Epithelial cell of esophagus (primary cell): ENCODE measurements at regions not wholly inside any gene's neighbourhood (a gene's known extent, or its start where the extent isn't known, plus 50 kb on each side); places are given as distances from the start of the nearest gene placed in this dataset.

Source experiments
- DNase-seq: peaks from one replicate; pipeline ENCODE4 v3.0.0; 2010; ENCODE audit warnings: low read depth
- H3K4me3 ChIP-seq: 2 replicates; pipeline ENCODE4 v1.5.1; 2011; ENCODE audit warnings: mild to moderate bottlenecking, low read length, control low read depth
- TF ChIP-seq, protein P1 (sequence below): IDR thresholded peaks from 2 replicates; pipeline ENCODE4 v1.5.1; 2011; ENCODE audit warnings: low read depth, mild to moderate bottlenecking, low read length, control low read depth, inconsistent platforms; ENCODE audit not compliant: insufficient read depth; ENCODE audit errors: missing control alignments

DNA sequence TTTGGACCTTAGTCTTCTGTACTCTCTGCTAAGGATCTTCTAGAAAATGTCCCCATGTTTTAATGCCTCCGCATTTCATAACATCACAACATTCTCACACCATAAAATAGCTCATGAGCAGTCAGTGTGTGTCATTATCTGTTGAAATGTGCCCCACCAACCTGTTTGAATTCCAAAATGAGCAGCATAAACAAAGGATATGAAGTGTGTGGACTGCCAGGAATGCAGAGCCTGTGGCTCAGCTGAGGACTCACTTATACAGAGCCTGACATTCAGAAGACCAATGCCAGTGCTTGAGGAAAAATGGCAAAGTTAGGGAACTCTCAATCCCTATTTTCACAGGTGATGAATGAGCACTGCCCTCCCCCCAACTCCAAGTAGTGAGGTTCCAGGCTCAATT, 621.4 kb downstream of the POM121L12 start:
- TF ChIP-seq, protein P1, sequence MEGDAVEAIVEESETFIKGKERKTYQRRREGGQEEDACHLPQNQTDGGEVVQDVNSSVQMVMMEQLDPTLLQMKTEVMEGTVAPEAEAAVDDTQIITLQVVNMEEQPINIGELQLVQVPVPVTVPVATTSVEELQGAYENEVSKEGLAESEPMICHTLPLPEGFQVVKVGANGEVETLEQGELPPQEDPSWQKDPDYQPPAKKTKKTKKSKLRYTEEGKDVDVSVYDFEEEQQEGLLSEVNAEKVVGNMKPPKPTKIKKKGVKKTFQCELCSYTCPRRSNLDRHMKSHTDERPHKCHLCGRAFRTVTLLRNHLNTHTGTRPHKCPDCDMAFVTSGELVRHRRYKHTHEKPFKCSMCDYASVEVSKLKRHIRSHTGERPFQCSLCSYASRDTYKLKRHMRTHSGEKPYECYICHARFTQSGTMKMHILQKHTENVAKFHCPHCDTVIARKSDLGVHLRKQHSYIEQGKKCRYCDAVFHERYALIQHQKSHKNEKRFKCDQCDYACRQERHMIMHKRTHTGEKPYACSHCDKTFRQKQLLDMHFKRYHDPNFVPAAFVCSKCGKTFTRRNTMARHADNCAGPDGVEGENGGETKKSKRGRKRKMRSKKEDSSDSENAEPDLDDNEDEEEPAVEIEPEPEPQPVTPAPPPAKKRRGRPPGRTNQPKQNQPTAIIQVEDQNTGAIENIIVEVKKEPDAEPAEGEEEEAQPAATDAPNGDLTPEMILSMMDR: no peak
- H3K4me3 ChIP-seq: no peak overlapping the region
- peak; percentile 87 for DNase-seq

DNA sequence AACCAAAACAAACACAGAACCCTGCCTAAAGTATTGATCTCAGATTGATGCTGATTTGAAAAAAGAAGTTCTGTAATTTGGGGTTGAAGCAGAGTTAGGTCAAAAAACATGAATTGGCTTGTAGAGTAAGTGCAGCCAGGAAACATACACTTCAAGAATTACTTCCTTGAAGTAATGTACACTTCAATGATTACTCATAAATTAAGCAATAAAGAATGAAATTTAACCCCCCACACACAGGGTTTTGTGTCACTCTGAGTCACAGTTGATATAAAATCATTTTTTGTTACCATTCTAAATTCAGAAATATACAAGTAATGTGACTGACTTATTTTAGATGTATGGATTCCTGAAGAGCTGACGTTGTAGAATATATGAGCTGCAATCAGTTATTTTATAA, 622.2 kb downstream of the POM121L12 start:
- DNase-seq: peak; percentile 80

DNA sequence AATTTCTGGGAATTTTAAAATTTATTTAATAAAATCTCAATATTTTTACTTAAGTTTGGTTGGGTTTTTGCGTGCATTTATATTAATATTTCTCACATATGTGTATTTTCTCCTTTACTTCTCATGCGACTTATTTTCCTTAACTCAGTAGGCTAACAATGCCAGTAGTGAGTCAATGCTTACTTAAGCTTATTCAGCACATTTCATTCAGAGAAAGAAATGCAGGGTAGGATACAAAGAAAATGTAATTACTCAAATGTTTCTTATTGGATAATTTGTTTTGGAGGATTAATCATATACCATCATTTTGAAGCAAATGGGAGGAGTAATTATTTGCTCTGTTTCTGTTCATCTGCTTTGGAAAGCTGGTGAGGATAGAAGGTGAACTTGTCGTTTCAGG, 623.5 kb downstream of the POM121L12 start:
- peak; percentile 8 for DNase-seq
- TF ChIP-seq, protein P1: no peak
- no peak overlapping the region for H3K4me3 ChIP-seq

More for the DNA sequence above, 622.2 kb downstream of the POM121L12 start:
- no peak overlapping the region for H3K4me3 ChIP-seq
- TF ChIP-seq, protein P1: no peak

DNA sequence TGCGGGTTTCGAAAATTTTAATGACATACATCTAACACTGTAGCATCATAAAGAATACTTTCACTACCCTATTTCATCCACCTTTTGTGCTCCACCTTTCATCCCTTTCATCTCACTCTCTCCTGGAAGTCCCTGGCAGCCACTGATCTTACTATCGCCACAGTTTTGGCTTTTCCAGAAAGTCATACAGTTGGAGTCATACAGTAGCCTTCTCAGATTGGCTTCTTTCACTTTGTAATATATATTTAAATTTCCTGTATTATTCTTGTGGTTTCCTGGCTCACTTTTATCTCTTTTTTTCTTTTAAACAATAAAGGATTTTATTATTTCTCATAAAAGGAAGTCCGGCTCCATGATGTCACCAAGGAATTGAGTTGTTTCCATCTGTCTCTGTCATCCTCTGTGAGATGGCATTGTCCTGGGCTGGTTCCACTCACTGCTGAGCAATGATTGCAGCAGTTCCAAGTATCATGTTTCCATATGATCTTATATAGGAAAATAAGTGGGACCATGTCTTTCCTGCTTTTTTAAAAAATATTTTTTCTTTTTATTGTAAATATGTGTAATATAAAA, 626.3 kb downstream of the POM121L12 start:
- H3K4me3 ChIP-seq: no peak overlapping the region

DNA sequence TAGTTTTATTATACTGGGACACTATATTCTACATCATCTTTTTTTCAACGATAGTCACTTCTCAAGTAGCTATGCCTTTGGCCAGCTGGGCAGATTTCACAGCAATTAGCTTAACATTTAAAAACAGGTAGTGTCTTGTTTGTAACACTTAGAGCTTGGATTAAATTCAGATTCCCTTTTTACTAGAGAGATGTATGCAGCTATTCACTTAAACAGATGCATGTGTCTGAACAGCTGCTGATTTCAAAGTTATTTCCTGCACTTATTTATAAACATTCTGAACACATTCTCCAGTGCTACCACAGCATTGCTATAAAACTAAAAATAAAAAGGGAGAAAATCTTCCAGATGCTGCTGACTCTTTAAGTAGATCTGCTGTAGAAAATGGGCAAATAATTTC, 637.2 kb downstream of the POM121L12 start:
- H3K4me3 ChIP-seq: no peak overlapping the region
- no peak for DNase-seq
- TF ChIP-seq, protein P1: no peak

More for the DNA sequence above, 626.3 kb downstream of the POM121L12 start:
- TF ChIP-seq, protein P1: no peak
- peak; percentile 5 for DNase-seq

DNA sequence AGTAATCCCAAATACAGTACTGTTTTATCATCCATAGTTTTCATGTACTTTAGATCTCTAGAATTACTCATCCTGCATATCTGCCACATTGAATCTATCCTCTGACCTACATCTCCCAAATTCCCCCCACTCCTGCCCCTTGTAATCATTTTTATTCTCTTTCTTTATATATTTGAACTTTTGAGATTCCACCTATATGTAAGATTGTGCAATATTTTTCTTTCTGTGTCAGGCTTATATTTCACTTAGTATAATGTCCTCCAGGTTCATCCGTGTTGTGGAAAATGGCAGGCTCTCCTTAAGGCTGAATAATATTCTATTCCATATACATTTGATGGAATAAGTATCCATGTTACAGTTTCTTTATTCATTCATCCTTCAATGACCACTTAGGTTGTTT, 640.4 kb downstream of the POM121L12 start:
- DNase-seq: no peak
- H3K4me3 ChIP-seq: no peak overlapping the region
- TF ChIP-seq, protein P1: no peak

DNA sequence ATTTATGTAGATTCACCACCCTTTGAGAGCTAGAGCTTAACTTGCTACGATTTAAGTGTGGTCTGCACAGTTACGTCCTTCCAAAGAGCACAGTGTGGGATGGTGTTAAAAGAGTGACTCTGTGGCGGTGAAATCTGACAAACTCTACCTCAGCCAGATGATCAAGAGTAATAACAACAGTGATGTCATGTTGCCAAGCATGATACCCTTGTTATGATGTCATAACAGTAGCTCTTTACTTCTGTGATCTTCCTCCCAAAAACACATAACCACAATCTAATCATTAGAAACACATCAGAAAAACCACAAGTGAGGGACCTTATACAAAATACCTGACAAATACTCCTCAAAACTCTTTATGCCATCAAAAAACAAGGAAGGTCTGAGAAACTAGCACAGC, 649.3 kb downstream of the POM121L12 start:
- H3K4me3 ChIP-seq: no peak overlapping the region
- TF ChIP-seq, protein P1: no peak
- no peak for DNase-seq
